IPS-18c (cell line): ENCODE measurements at regions not wholly inside any gene's neighbourhood (a gene's known extent, or its start where the extent isn't known, plus 50 kb on each side); places are given as distances from the start of the nearest gene placed in this dataset.

ENCODE experiments used
- H3K4me3 ChIP-seq: 2 replicates; pipeline ENCODE4 v1.7.0; 2013; ENCODE audit warnings: low read depth, mild to moderate bottlenecking, low read length, moderate library complexity; ENCODE audit not compliant: insufficient read depth
- H3K9me3 ChIP-seq: one replicate; pipeline ENCODE4 v1.6.1; 2013; ENCODE audit warnings: mild to moderate bottlenecking, low read length, moderate library complexity; ENCODE audit not compliant: control insufficient read depth, insufficient read depth

DNA sequence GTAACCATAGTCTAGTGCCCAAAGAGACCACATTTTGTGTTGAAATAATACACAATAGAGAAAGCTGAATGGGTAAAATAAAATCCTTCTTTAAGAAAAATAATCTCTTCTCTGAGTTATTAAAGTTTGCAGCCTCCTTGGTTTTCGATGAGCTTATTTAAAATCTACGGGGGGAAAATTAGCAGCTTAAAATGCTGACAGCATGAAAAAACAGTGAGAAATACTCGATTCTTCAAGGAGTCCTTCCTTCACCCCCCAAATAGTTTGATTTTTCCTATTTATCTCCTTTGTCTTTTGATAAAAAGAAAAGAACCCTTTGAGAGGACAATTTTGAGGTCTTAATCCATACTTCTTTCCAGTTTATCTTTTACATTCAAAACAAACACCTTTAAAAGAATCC lies 394.0 kb upstream of the B3GALT2 start:
- no peaks in the 10 kb centered on the region for H3K9me3 ChIP-seq
- H3K4me3 ChIP-seq, result no peak overlapping the region

DNA sequence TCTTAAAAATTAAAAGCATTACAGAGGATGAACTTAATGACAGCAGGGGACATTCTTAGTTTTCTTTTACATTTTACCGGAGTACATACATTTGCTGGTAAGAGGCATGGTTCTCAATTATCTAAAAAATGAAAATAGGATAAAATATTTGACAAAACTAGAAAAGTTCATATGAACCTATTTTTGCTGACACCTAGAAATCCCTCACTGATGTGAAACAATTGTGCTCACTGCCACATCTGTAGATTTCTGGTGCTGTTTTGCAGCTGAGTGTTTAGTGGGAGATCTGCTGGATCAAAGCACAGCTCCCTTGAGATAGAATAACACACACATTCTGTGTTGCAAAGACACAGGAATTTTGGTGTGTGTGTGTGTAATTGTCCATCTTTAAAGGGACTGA lies 392.9 kb upstream of the B3GALT2 start:
- H3K4me3 ChIP-seq, result no peak overlapping the region
- no peaks in the 10 kb centered on the region for H3K9me3 ChIP-seq

DNA sequence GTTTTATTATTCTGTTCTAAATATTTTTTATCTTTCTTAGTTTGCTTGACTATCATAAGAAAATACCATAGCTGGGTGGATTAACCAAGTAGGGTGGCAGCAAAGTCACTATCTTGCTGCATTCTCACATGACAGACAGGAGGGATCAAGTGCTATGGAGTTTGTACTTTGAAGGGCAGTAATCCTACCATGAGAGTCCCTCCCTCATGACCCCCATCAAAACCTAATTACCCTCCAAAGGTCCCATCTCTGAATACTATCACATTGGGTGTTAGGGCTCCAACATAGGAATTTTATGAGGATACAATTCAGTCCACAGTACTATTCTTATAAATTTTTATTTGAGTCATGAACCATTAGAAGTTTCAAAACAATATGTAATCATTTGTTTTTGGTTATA lies 388.5 kb upstream of the B3GALT2 start:
- Histone ChIP-seq H3K4me3 (no peak overlapping the region), H3K9me3 (no peaks in the 10 kb centered on the region)

GRCh38 chr1:193569983-193570269 lies 383.5 kb upstream of the B3GALT2 start:
- no peaks in the 10 kb centered on the region for H3K9me3 ChIP-seq

GRCh38 chr1:193569096-193569982 lies 382.9 kb upstream of the B3GALT2 start:
- Histone ChIP-seq H3K4me3 (no peak overlapping the region), H3K9me3 (no peaks in the 10 kb centered on the region)

More at GRCh38 chr1:193569983-193570269, 383.5 kb upstream of the B3GALT2 start:
- no peak overlapping the region for H3K4me3 ChIP-seq

DNA sequence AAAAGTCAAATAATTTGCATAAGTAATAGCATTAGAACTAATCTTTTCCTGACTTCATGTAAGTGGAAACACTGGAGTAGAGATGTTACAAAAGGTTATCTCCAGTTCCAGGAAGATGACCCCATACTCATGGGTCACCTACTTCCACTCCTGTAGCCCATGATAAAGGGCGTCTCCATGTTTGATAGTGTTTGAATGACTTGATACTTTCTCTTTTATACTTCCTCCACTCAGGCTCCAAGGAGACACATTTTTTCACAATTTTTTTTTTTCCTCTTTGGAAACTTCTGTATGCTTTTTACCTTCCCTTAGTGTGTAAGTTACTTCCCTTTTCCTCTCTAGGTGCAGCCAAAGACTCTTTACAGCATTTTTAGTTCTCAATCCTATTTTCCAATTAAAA lies 382.1 kb upstream of the B3GALT2 start:
- Histone ChIP-seq H3K9me3 (no peaks in the 10 kb centered on the region), H3K4me3 (no peak overlapping the region)

GRCh38 chr1:193567937-193568336 lies 381.5 kb upstream of the B3GALT2 start:
- H3K4me3 ChIP-seq, result no peak overlapping the region
- H3K9me3 ChIP-seq, result no peaks in the 10 kb centered on the region

GRCh38 chr1:193566735-193567134 lies 380.3 kb upstream of the B3GALT2 start:
- no peaks in the 10 kb centered on the region for H3K9me3 ChIP-seq
- no peak overlapping the region for H3K4me3 ChIP-seq

- H3K4me3 ChIP-seq, result no peak overlapping the region
- no peaks in the 10 kb centered on the region for H3K9me3 ChIP-seq
Measured at GRCh38 chr1:193565971-193566577, 379.7 kb upstream of the B3GALT2 start.

DNA sequence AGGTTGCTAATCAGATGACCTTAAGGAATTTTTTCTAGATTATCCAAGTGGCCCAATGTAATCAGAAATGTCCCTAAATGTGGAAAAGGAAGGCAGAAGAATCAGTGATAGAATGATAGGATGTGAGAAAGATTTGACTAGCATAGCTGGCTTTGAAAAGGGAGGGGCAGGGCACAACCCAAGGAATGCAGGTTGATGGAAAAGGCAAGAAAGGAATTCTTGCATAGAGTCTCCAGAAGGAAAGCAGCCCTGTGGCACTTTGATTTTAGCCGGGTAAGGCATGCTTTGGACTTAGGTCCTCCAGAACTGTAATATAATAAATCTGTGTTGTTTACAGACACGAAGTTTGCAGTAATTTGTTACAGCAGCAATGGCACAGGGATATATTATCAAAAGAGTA lies 375.7 kb upstream of the B3GALT2 start:
- Histone ChIP-seq H3K9me3 (no peaks in the 10 kb centered on the region), H3K4me3 (no peak overlapping the region)

DNA sequence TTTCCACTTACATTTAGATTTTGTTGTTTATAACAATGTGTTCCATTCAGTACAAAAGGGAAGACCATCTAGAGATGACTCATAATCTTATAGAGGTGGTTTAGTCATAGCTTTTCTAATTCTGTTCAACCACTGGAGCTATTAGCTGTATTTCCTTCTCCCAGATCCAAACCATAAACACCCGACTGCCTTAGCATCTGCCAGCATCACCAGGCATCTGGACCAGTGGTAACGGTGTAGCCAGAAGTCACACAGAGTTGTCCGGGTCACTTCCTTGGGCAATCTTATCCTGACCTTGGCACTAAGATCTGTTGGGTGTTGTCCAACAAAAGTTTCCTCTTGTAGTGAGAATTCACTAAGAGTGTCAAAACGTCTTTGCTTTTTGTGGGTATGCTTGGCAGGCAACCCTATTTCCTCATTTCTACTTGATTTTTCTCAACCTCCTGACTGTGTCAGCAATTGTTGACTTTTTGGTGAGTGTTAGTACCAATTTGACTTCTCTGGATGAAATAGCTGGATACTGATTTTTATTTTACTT lies 372.1 kb upstream of the B3GALT2 start:
- no peaks in the 10 kb centered on the region for H3K9me3 ChIP-seq

GRCh38 chr1:193555662-193556441 lies 369.4 kb upstream of the B3GALT2 start:
- Histone ChIP-seq H3K9me3 (no peaks in the 10 kb centered on the region), H3K4me3 (no peak overlapping the region)

More for the DNA sequence above, 372.1 kb upstream of the B3GALT2 start:
- no peak overlapping the region for H3K4me3 ChIP-seq

DNA sequence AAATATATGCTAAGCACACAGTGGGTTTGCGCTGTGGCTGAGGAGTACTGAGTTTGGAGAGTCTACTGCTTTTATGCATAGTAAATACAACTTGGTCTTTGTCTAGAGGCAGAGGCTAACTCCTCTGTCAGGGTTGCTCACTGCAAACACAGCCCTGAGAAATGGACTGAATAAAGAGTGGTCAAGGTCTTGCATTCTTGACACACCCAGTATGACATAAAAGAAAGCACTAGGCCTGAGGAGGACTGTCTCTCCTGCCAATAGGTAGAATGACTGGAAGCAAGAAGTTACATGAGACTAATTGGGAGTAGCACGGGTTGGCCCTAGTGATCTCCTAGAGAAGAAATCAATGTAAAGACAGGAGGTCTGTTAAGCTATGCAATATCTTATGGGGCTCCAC lies 367.2 kb upstream of the B3GALT2 start:
- no peaks in the 10 kb centered on the region for H3K9me3 ChIP-seq
- H3K4me3 ChIP-seq, result no peak overlapping the region

- Histone ChIP-seq H3K9me3 (no peaks in the 10 kb centered on the region), H3K4me3 (no peak overlapping the region)
Measured at GRCh38 chr1:193552274-193552673, 365.9 kb upstream of the B3GALT2 start.

DNA sequence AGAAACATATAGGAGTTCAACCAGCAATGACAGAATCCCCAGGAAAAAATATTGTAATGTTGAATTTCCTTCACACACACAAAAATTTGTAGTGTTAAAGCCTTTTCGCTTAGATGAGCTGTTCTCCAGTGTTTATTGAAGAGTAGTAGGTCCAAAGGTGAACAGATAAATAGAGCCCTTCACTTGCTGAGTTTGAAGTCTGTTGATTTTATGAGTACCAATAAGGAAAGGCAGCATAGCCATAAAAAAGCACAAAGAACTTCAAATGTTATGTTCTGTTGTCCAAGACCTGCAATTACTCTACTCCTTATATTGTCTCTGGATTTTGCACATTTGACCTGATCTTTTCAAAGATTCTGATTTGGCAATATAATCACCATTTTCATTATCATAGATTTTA lies 362.7 kb upstream of the B3GALT2 start:
- no peak overlapping the region for H3K4me3 ChIP-seq
- H3K9me3 ChIP-seq, result no peaks in the 10 kb centered on the region

DNA sequence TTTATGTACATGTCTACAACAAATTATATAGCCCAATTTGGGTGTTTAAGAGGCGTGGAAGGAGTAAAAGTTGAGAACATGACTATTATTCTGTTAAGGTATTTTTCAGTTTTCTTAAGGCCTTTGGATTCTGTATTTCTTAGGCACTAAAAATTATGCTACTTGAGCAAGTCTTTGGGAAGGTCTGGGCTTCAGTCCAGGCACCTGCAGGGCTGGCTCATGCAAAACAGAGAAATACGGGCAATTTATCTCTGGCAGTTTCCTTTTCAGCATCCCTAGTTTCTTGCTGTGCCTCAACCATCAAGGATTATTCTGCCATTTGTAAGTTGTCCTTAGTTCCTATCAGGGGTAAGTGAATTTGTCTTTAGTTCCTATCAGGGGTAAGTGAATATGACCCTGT lies 358.8 kb upstream of the B3GALT2 start:
- no peak overlapping the region for H3K4me3 ChIP-seq
- no peaks in the 10 kb centered on the region for H3K9me3 ChIP-seq

DNA sequence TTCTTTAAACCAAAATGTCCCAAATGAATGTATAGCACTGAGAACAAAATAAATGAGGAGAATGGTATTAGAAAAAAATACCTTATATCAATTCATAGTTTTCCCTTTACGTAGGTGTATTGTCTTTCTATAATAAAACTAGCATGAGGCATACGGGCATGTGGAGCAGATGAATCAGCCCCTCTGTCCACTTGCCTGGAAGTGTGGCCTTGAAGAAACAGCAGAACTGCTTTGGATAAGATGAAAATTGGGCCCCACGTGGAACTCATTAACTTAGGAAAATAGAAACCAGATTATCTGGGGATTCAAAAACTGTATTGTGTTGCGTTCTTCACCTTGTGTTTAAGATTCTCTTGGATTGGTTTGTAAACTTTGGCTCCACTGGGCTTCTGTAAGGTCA lies 356.8 kb upstream of the B3GALT2 start:
- Histone ChIP-seq H3K4me3 (no peak overlapping the region), H3K9me3 (no peaks in the 10 kb centered on the region)

- Histone ChIP-seq H3K9me3 (no peaks in the 10 kb centered on the region), H3K4me3 (no peak overlapping the region)
Measured at GRCh38 chr1:193542690-193543089, 356.3 kb upstream of the B3GALT2 start.
